ENCODE measurements at regions not wholly inside any gene's neighbourhood (a gene's known extent, or its start where the extent isn't known, plus 50 kb on each side); places are given as distances from the start of the nearest gene placed in this dataset.

GRCh38 chr4:158038718-158039117, 134.1 kb downstream of the GASK1B start:
- TF ChIP-seq EZH2phosphoT487 (IDR thresholded peaks at IDR 0.05; ENCODE audit: borderline replicate concordance, low read depth) = no peak
- TF ChIP-seq REST (IDR thresholded peaks at IDR 0.05; ENCODE audit: low read depth, low read length) = no peak
- TF ChIP-seq SMC3 (IDR thresholded peaks at IDR 0.05; ENCODE audit: low read depth, low read length) = no peak
- TF ChIP-seq NRF1 (IDR thresholded peaks at IDR 0.05; ENCODE audit: low read depth, low read length) = no peak
- TF ChIP-seq, protein P1, sequence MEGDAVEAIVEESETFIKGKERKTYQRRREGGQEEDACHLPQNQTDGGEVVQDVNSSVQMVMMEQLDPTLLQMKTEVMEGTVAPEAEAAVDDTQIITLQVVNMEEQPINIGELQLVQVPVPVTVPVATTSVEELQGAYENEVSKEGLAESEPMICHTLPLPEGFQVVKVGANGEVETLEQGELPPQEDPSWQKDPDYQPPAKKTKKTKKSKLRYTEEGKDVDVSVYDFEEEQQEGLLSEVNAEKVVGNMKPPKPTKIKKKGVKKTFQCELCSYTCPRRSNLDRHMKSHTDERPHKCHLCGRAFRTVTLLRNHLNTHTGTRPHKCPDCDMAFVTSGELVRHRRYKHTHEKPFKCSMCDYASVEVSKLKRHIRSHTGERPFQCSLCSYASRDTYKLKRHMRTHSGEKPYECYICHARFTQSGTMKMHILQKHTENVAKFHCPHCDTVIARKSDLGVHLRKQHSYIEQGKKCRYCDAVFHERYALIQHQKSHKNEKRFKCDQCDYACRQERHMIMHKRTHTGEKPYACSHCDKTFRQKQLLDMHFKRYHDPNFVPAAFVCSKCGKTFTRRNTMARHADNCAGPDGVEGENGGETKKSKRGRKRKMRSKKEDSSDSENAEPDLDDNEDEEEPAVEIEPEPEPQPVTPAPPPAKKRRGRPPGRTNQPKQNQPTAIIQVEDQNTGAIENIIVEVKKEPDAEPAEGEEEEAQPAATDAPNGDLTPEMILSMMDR (IDR thresholded peaks at IDR 0.05) = no peak
- TF ChIP-seq YY1 (IDR thresholded peaks at IDR 0.05; ENCODE audit: low read depth) = no peak
- TF ChIP-seq MEF2A (IDR thresholded peaks at IDR 0.05; ENCODE audit: borderline replicate concordance, low read depth) = no peak
- TF ChIP-seq POLR2AphosphoS5 (IDR thresholded peaks at IDR 0.05; ENCODE audit: low read depth, low read length) = no peak
- no peak for TF ChIP-seq RFX5 (IDR thresholded peaks at IDR 0.05; ENCODE audit: low read length)
